Activated CD4-positive, alpha-beta T cell treated with anti-CD3 and anti-CD28 coated beads, Interleukin-2, Interleukin-4, amounts not matched to agents 100 ng/mL and 50 ng/mL, durations not matched to agents 16 hours and 8 hours (primary cell): ENCODE measurements at regions not wholly inside any gene's neighbourhood (a gene's known extent, or its start where the extent isn't known, plus 50 kb on each side); places are given as distances from the start of the nearest gene placed in this dataset.
A peak's percentile ranks its signal among the peaks of the same experiment; 100 is the strongest.
"Not testable (repeated sequence)": the region's sequence is repeated elsewhere in the genome, so short reads cannot be mapped to it uniquely, and the experiment has no call there.

ENCODE experiments used
- DNase-seq: peaks from one replicate; pipeline ENCODE4 v3.0.0-alpha.2; 2020; ENCODE audit warnings: low spot score

DNA sequence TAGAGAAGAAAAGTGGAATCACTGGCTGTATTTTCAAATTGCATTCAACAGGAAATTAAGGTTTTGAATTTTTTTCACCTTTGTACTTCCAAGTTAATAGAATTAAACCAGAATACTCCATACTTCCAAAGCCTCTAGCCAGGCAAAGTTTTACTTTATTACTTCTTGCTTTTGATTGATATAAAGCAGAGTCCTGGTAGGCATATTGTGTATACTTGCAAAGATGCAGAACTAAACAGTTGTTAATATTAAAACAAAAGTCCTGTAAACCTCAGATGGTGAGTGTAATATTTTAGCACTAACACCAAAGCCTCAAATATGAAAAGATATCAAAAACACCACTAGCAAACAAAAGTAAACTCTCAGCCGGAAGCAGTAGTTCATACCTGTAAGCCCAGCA is 107.2 kb upstream of the C2CD4B start:
- DNase-seq = no peak

- no peak for DNase-seq
These were observed 110.7 kb upstream of the C2CD4B start for GRCh38 chr15:62275831-62276230.

- no peak for DNase-seq
These were observed 112.8 kb upstream of the C2CD4B start for GRCh38 chr15:62277816-62278394.

DNA sequence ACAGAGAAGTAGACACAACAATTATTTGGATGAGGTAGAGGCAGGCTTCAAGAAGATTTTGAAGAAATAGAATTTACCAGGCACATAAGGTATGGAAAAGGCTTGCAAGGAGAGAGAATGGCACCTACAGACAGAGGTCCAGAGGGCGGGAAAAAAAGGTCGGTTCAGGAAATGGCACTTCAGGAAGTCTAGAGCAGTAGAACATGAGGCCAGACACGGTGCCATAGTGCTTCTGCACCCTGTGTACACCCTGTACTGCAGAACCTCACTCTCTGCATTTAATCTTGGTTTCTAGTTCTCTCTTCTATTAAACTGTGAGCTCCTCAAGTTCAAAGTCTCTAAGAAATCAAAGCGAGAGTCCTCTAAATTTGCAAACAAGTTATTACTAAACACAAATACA is 113.4 kb upstream of the C2CD4B start:
- no peak for DNase-seq

GRCh38 chr15:62279041-62279440 is 114.0 kb upstream of the C2CD4B start:
- no peak for DNase-seq

DNA sequence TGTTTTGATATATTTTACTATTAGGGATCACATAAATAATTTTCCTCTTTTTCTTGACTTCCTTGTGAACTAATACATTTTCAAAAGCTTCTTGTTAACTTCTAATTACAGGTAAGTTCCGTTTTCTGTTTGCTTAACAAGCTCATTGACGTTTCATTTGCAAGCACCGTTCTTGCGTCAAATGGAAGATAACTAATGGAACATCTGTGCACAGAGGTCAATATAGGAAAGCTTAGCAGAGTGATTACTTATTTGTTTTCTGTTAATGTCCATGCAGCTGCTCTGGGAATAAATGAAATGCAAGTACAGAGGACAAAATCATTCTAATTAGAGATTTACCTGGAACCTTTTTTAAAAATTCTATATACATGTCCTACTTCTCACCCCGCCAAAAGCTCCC is 115.5 kb upstream of the C2CD4B start:
- DNase-seq = no peak

- not testable (repeated sequence) for DNase-seq
These were observed 116.7 kb upstream of the C2CD4B start for GRCh38 chr15:62281801-62282200.

GRCh38 chr15:62287066-62287857 is 122.2 kb upstream of the C2CD4B start:
- DNase-seq = no peak

GRCh38 chr15:62288361-62289017 is 123.4 kb upstream of the C2CD4B start:
- DNase-seq = no peak

- no peak for DNase-seq
These were observed 126.2 kb upstream of the C2CD4B start for GRCh38 chr15:62291262-62291661.

GRCh38 chr15:62296756-62297507 is 131.8 kb upstream of the C2CD4B start:
- DNase-seq = no peak

- no peak for DNase-seq
These were observed 132.4 kb upstream of the C2CD4B start for GRCh38 chr15:62297522-62297921.

DNA sequence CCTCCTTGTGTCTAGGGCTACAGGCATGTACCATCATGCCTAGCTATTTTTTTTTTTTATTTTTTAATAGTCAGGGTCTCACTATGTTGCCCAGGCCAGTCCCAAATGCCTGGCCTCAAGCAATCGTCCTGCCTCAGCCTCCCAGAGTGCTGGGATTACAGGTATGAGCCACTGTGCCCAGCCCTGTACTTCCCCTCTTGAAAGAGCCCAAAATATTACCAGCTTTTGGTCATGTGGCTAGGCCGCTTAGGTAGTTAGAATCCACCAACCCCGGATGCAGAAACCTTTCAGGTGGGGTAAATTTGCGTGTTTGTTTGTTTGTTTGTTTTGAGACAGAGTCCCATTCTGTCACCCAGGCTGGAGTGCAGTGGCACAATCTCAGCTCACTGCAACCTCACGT is 132.8 kb upstream of the C2CD4B start:
- DNase-seq = no peak

GRCh38 chr15:62298811-62299210 is 133.7 kb upstream of the C2CD4B start:
- DNase-seq = no peak

- no peak for DNase-seq
These were observed 134.5 kb upstream of the C2CD4B start for GRCh38 chr15:62299541-62299940.

DNA sequence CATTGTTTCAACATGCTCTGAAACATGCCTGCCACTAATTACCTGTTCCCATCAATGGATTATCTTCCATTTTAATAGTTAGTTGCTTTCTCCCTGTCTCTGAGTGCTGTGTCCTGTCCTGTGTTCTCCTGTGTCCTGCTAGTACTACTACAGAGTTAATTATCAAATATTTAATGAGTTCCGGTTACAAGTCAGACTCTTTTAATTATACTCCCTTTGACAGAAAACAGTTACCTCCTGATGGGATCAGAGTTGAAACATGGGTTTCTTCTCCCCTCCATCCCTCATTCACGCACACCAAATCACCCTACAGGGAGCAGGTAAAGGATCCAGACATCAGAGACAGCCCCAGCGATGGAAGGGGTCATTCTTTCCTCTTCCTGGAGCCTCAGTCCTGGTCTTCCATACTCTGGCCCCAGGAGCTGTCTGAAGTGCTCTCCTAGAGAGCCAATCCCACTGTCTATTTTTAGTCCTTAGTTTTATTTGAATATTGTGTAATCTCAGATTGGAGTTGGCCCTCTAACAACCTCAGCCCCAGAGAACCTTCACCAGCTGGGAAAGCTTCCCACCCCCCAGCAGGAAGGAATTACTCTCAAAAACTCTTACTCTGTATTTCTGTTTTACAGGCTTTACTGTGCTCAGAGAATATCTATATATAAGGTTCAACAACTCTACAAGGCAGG is 137.0 kb upstream of the C2CD4B start:
- no peak for DNase-seq

GRCh38 chr15:62306851-62307504 is 141.9 kb upstream of the C2CD4B start:
- peak; percentile 39 for DNase-seq

- DNase-seq = no peak
These were observed 142.5 kb upstream of the C2CD4B start for GRCh38 chr15:62307551-62307950.

GRCh38 chr15:62316413-62317060 is 151.5 kb upstream of the C2CD4B start:
- DNase-seq = no peak

DNA sequence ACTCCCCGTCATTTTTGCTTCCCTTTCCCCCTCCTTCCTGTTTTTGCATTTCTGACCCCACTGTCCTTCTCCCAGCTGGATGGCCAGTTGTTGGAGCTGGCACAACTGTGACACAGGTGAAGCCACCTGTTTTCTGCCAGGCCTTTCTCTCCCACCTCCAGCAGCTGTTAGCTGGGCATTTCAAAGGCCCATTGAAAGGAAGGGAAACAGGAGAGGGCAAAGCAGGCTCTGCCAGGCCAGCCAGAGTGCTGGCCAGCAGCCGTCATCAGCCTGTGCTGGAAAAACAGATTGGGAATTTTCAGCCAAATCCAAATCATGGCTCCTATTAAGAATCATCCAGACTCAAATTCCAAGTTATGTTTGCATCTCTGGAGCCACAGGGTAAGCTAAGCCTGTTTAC is 155.2 kb upstream of the C2CD4B start:
- no peak for DNase-seq

DNA sequence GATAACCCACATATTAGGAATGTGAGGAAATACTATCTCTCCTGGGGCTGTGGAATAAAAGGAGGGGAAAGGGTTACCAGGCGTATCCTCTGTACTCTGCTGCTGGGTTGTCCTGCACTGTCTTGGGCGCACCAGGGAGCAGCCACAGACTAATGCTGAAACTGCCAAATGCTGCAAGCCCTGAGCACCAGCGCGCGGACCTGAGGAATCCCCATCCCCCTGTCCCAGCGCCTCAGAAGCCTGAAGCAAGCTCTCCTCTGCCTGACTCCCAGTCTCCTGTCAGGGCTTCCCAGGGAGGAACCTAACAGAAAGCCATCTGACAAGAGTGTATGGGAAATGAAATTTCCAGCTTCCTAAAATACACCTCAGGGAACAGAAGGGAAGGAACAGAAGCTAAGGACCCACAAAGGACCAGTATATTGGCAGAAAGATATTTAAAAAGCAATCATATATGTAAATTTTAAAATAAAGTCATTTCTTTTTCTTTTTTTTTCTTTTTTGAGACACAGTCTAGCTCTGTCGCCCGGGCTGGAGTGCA is 158.3 kb upstream of the C2CD4B start:
- DNase-seq = no peak
